K562 (cell line): ENCODE measurements at regions not wholly inside any gene's neighbourhood (a gene's known extent, or its start where the extent isn't known, plus 50 kb on each side); places are given as distances from the start of the nearest gene placed in this dataset.

Experiments
- CBFA2T3 ChIP-seq: fragments of 450-650 bp; IDR thresholded peaks from 2 replicates; pipeline ENCODE4 v1.6.1; 2017
- EZH2 ChIP-seq: IDR thresholded peaks from 2 replicates; pipeline ENCODE4 v1.6.1; 2012; ENCODE audit warnings: low read depth, mild to moderate bottlenecking, inconsistent platforms, low read length, borderline replicate concordance
- POLR2AphosphoS5 ChIP-seq: IDR thresholded peaks from 2 replicates; pipeline ENCODE4 v1.6.1; 2011; ENCODE audit warnings: mild to moderate bottlenecking, low read depth, low read length, moderate library complexity; ENCODE audit not compliant: control insufficient read depth, insufficient read depth
- RCOR1 ChIP-seq, 2 experiments: IDR thresholded peaks; 2 replicates each; pipeline ENCODE4 v1.6.1; 2012; ENCODE audit warnings: low read depth in 2 of 2, low read length in 2 of 2, borderline replicate concordance in 1 of 2, improper control_type of control experiment in 1 of 2
- ZEB2 ChIP-seq: fragments of 450-650 bp; IDR thresholded peaks from 2 replicates; pipeline ENCODE4 v1.6.1; 2016

- no peak for TF ChIP-seq RCOR1 (IDR thresholded peaks at IDR 0.05; ENCODE audit: borderline replicate concordance in 1 of 2, low read depth in 2 of 2, low read length in 2 of 2)
- no peak for TF ChIP-seq POLR2AphosphoS5
- no peak for TF ChIP-seq CBFA2T3
- TF ChIP-seq EZH2 = no peak
- no peak for TF ChIP-seq ZEB2
These were observed 159.6 kb upstream of the WDR1 start for GRCh38 chr4:10276152-10276551.
